ENCODE measurements at regions not wholly inside any gene's neighbourhood (a gene's known extent, or its start where the extent isn't known, plus 50 kb on each side); places are given as distances from the start of the nearest gene placed in this dataset.

- TF ChIP-seq, protein P1, sequence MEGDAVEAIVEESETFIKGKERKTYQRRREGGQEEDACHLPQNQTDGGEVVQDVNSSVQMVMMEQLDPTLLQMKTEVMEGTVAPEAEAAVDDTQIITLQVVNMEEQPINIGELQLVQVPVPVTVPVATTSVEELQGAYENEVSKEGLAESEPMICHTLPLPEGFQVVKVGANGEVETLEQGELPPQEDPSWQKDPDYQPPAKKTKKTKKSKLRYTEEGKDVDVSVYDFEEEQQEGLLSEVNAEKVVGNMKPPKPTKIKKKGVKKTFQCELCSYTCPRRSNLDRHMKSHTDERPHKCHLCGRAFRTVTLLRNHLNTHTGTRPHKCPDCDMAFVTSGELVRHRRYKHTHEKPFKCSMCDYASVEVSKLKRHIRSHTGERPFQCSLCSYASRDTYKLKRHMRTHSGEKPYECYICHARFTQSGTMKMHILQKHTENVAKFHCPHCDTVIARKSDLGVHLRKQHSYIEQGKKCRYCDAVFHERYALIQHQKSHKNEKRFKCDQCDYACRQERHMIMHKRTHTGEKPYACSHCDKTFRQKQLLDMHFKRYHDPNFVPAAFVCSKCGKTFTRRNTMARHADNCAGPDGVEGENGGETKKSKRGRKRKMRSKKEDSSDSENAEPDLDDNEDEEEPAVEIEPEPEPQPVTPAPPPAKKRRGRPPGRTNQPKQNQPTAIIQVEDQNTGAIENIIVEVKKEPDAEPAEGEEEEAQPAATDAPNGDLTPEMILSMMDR (conservative IDR thresholded peaks at IDR 0.05 in 1 of 2, IDR thresholded peaks at IDR 0.05 in 1 of 2; ENCODE audit: low read depth in 1 of 2, low read length in 2 of 2), result no peak
- TF ChIP-seq EZH2 (IDR thresholded peaks at IDR 0.05; ENCODE audit: low read length, missing control alignments), result no peak
Measured at GRCh38 chr10:93150289-93150688, 76.6 kb downstream of the CYP26A1 start.
